Breast epithelium (tissue), 3 donors: ENCODE measurements at regions not wholly inside any gene's neighbourhood (a gene's known extent, or its start where the extent isn't known, plus 50 kb on each side); places are given as distances from the start of the nearest gene placed in this dataset.

Source experiments
- CTCF ChIP-seq, 3 donors: fragments of 450-650 bp; IDR thresholded peaks; one replicate each; pipeline ENCODE4 v1.5.1; 2016 to 2017; ENCODE audit warnings: antibody characterized with exemption in 3 of 3, mild to moderate bottlenecking in 3 of 3, moderate library complexity in 3 of 3
- POLR2A ChIP-seq: fragments of 450-650 bp; IDR thresholded peaks from one replicate; pipeline ENCODE4 v1.6.1; 2016; ENCODE audit warnings: antibody characterized with exemption, mild to moderate bottlenecking, moderate library complexity

- no peak for TF ChIP-seq CTCF (IDR thresholded peaks at IDR 0.05)
- TF ChIP-seq POLR2A, result no peak
Observed at GRCh38 chr1:208923946-208924720, 659.4 kb upstream of the CAMK1G start.
